HG03025 (cell line): ENCODE measurements at regions not wholly inside any gene's neighbourhood (a gene's known extent, or its start where the extent isn't known, plus 50 kb on each side); places are given as distances from the start of the nearest gene placed in this dataset.
"Not testable (repeated sequence)": the region's sequence is repeated elsewhere in the genome, so short reads cannot be mapped to it uniquely, and the experiment has no call there.

ENCODE experiments used
- ATAC-seq: cut with Tn5 transposase; IDR thresholded peaks from one replicate; pipeline ENCODE4 v1.9.1; 2021; ENCODE audit warnings: mild to moderate bottlenecking, moderate library complexity; ENCODE audit not compliant: unreplicated experiment, low FRiP score

- no peak for ATAC-seq
Measured at GRCh38 chr5:60024104-60024503, 130.6 kb upstream of the PDE4D start.

DNA sequence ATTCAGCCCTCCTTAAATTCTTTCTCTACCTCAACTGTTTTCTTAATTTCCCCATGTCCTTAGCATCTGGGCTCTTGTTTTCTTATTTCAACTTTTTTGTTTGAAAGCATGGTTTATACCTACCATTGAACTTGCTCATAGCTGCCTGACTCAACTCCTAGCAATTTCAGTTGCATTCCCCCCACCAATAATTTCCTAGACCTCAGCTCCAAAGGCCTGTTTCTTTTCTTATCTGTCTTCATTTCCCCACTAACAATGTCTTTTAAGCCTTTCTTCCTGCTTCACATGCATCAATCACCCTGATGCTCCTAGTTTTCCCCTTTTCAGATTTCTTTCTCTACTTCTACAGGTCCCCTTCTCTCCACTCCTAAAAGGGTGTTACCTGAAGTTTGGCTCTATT lies 129.7 kb upstream of the PDE4D start:
- no peak for ATAC-seq

- no peak for ATAC-seq
Measured at GRCh38 chr5:60020457-60020856, 126.9 kb upstream of the PDE4D start.

DNA sequence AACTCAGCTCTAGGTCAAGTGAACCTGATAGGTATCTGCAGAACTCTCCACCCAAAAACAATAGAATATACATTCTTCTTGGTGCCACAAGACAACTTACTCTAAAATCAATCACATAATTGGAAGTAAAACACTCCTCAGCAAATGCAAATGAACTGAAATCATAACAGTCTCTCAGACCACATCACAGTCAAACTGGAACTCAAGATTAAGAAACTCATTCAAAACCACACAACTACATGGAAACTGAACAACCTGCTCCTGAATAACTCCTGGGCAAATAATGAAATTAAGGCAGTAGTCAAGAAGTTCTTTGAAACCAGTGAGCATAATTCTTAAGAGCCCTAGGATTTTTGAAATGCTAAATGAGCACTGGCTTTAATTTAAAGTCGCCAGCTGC lies 125.4 kb upstream of the PDE4D start:
- not testable (repeated sequence) for ATAC-seq

DNA sequence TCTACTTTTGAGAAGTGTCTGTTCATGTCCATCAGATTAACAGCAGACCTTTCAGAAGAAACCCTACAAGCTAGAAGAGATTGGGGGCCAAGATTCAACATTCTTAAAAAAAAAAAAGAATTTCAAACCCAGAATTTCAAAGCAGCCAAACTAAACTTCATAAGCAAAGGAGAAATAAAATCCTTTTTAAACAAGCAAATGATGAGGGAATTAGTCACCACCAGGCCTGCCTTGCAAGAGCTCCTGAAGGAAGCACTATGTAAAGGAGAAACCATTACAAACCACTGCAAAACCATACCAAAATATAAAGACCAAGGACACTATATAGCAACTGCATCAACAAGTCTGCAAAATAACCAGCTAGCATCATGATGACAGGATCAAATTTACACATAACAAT lies 124.6 kb upstream of the PDE4D start:
- ATAC-seq = no peak

GRCh38 chr5:60014331-60014730 lies 120.8 kb upstream of the PDE4D start:
- ATAC-seq = no peak

GRCh38 chr5:60010853-60011252 lies 117.3 kb upstream of the PDE4D start:
- no peak for ATAC-seq

DNA sequence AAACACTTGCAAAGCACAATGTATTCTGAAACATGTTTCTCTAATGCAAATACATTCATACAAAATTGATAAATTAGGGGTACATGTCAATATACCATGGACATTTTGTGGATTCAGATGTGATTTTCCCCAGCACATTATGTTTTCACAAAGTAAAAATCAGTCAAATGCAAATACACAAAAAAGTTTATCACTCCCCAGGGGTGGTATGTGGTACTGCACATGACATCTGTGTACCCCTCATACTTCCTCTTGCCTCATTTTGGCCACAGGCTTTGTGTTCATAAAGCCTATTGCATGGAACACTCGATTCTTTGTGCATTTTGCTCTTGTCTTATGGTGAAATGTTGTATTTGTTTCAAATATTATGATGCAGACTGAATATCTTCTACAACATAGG lies 116.8 kb upstream of the PDE4D start:
- ATAC-seq = no peak

DNA sequence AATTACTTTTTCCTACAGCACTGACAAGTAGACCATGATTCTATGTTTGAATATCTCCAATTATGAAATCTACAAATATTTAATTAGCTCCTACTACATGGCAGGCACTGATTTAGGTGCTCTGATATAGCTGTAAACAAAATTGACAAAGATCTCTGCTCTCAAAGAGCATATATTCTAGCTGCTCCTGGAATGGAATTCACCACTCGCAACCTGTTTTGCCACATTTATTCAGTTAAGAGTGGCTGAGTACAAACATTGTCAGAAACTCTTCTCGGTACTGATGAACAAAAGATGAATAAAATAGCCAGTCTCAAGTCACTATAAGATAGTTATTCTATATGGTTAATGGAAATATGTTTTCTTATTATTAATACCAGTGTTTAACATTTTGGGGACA lies 114.2 kb upstream of the PDE4D start:
- no peak for ATAC-seq

- ATAC-seq = no peak
Measured at GRCh38 chr5:59999056-59999455, 105.5 kb upstream of the PDE4D start.

DNA sequence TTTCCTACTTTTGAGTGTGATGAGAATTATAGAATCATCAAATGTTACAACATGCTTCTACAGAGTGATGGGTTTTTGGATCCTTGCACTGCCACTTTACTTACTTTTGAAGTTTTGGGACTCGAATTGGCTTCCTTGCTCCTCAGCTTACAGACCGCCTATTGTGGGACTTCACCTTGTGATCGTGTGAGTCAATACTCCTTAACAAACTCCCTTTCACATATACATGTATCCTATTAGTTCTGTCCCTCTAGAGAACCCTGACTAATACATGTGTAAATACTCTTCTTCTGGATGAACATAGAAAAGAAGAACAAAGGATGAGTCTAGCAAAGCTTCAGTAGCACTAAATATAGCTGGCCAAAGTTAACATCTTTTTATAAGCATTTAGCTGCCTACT lies 98.7 kb upstream of the PDE4D start:
- no peak for ATAC-seq

GRCh38 chr5:59988396-59988795 lies 94.9 kb upstream of the PDE4D start:
- no peak for ATAC-seq

- ATAC-seq = no peak
Measured at GRCh38 chr5:59976342-59976741, 82.8 kb upstream of the PDE4D start.

- ATAC-seq = no peak
Measured at GRCh38 chr5:59972043-59972442, 78.5 kb upstream of the PDE4D start.

DNA sequence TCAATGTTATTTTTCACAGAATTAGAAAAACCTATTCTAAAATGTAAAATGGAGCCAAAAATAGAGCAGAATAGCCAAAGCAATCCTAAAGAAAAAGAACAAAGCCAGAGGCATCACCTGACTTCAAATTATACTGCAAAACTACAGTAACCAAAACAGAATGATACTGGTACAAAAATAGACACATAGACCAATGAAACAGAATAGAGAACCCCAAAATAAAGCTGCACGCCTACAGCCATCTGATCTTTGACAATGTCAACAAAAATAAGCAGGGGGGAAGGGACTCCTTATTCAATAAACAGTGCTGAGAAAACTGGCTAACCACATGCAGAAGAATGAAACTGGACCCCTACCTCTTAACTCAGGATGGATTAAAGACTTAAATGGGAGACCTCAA lies 65.8 kb upstream of the PDE4D start:
- ATAC-seq = no peak

DNA sequence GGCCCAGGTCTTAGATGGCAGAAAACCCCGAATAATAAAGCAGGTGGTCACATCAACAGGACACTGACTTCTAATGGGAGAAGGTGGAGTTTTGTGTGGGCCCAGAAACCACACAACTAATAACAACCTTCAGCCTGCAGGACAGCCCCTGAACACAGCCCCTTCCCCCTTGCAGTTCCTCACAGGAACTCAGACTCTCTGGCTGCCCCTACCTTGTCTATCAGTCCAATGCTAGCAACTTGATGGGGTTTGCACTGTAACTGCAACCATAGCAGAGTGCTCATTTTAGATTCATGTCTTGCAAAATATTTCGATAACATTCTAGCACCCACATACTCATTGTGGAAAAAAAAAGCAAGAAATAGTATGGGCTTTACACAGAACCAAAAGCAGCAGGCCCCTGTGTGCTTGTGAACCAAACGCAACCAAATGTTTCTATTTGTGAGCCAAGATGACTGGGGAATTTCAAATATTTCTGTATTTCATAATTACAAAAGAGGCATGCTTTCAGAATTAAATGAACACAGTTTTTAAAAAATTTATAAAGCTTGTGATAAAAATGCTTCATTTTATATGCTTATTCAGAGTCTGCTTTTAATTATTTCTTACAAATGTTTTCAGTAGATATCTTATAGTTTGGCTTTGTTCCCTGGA lies 62.7 kb upstream of the PDE4D start:
- ATAC-seq = no peak

- ATAC-seq = no peak
Measured at GRCh38 chr5:59955241-59955640, 61.7 kb upstream of the PDE4D start.

DNA sequence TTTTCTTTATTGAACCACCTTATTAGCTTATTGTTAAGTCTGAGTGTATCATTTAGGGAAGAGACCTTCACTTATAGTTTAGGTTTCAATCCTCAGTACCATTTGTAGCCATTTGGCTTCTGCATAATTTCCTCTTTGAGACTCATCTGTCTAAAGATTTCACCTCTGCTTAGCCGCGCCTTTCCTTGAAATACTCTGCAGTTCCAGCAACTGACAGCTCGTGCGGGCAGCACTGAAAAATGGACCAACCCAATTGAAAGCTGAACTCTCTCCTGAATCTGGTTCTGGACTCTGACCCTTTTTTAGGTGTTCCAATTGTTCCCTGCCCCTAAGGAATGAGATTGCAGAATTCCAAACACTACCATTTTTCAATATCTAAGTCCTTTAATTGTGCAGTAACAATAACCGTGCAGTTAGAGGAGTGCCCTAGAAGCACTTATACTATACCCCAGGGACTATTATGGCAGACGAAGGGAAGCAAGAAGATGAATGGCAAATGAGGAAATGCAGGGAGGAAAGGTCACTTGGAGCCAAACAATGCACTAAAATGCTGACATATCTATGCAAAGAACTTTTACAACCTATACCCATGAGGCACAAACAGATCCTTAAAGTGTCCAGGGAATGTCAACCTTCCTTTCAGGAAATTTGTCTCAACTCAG lies 50.1 kb upstream of the PDE4D start:
- ATAC-seq = no peak
